GM19023 (cell line): ENCODE measurements at regions not wholly inside any gene's neighbourhood (a gene's known extent, or its start where the extent isn't known, plus 50 kb on each side); places are given as distances from the start of the nearest gene placed in this dataset.
"Not testable (repeated sequence)": the region's sequence is repeated elsewhere in the genome, so short reads cannot be mapped to it uniquely, and the experiment has no call there.

Source experiments
- ATAC-seq: cut with Tn5 transposase; IDR thresholded peaks from one replicate; pipeline ENCODE4 v1.9.1; 2021; ENCODE audit warnings: mild to moderate bottlenecking, moderate library complexity; ENCODE audit not compliant: unreplicated experiment

GRCh38 chr9:26261503-26262330, 583.5 kb upstream of the TUSC1 start:
- no peak for ATAC-seq

GRCh38 chr9:26260238-26260637, 582.0 kb upstream of the TUSC1 start:
- no peak for ATAC-seq

GRCh38 chr9:26247861-26248260, 569.6 kb upstream of the TUSC1 start:
- ATAC-seq: no peak

- ATAC-seq: no peak
These were observed 566.6 kb upstream of the TUSC1 start for GRCh38 chr9:26244661-26245451.

- ATAC-seq: no peak
These were observed 565.5 kb upstream of the TUSC1 start for GRCh38 chr9:26243726-26244125.

- no peak for ATAC-seq
These were observed 564.9 kb upstream of the TUSC1 start for GRCh38 chr9:26243029-26243697.

GRCh38 chr9:26240020-26240419, 561.8 kb upstream of the TUSC1 start:
- ATAC-seq: no peak

GRCh38 chr9:26237256-26237655, 559.0 kb upstream of the TUSC1 start:
- ATAC-seq: no peak

GRCh38 chr9:26234865-26235264, 556.6 kb upstream of the TUSC1 start:
- ATAC-seq: no peak

GRCh38 chr9:26231391-26231790, 553.1 kb upstream of the TUSC1 start:
- no peak for ATAC-seq

GRCh38 chr9:26229324-26230054, 551.2 kb upstream of the TUSC1 start:
- no peak for ATAC-seq

- ATAC-seq: no peak
These were observed 550.0 kb upstream of the TUSC1 start for GRCh38 chr9:26228273-26228672.

GRCh38 chr9:26221290-26221689, 543.0 kb upstream of the TUSC1 start:
- ATAC-seq: no peak

GRCh38 chr9:26220367-26220766, 542.1 kb upstream of the TUSC1 start:
- no peak for ATAC-seq

GRCh38 chr9:26219961-26220360, 541.7 kb upstream of the TUSC1 start:
- ATAC-seq: no peak

- no peak for ATAC-seq
These were observed 538.5 kb upstream of the TUSC1 start for GRCh38 chr9:26216702-26217101.

GRCh38 chr9:26214713-26215444, 536.6 kb upstream of the TUSC1 start:
- not testable (repeated sequence) for ATAC-seq

- no peak for ATAC-seq
These were observed 532.2 kb upstream of the TUSC1 start for GRCh38 chr9:26210338-26210851.

- ATAC-seq: no peak
These were observed 527.0 kb upstream of the TUSC1 start for GRCh38 chr9:26205261-26205660.

GRCh38 chr9:26193237-26193636, 515.0 kb upstream of the TUSC1 start:
- ATAC-seq: no peak
